GM12878 (cell line): ENCODE measurements at regions not wholly inside any gene's neighbourhood (a gene's known extent, or its start where the extent isn't known, plus 50 kb on each side); places are given as distances from the start of the nearest gene placed in this dataset.

ENCODE experiments used
- ATAC-seq: fragments of 200-7000 bp; cut with Tn5 transposase; 3 replicates; pipeline ENCODE4 v1.9.1; 2020; ENCODE audit warnings: mild to moderate bottlenecking, moderate library complexity
- BruUV-seq: library from RNA; stranded (reverse); fragments of 400-500 nt; replicated peaks from 2 replicates; lab custom pipeline; 2021; lab: Mats Ljungman, UMichigan
- CTCF ChIA-PET: fragments of 300-600 bp; sonication (Branson Sonifier 250); formaldehyde crosslinking; extraction: SDS; loops from one replicate; lab custom pipeline; 2021; ENCODE audit warnings: inconsistent platforms; lab: Yijun Ruan, JAX
- POLR2A ChIA-PET: fragments of 350-600 bp; formaldehyde crosslinking; extraction: SDS; loops from one replicate; lab custom pipeline; 2021; ENCODE audit warnings: inconsistent platforms; lab: Charles Lee
- RAD21 ChIA-PET: fragments of 300-600 bp; sonication (Branson Sonifier 250); formaldehyde crosslinking; loops from one replicate; lab custom pipeline; 2023; ENCODE audit warnings: antibody characterized with exemption; ENCODE audit not compliant: unreplicated experiment; lab: Charles Lee
- SMC1A ChIA-PET: fragments of 300-600 bp; sonication (Branson Sonifier 250); formaldehyde crosslinking; loops from one replicate; lab custom pipeline; 2023; ENCODE audit not compliant: unreplicated experiment, uncharacterized antibody; lab: Charles Lee
- DNase-seq: peaks from one replicate; pipeline ENCODE4 v3.0.0-alpha.2; 2011; ENCODE audit warnings: low read depth, low spot score
- FAIRE-seq: peaks from 3 replicates; lab custom pipeline; 2011; peaks lifted over from hg19 to GRCh38; lab: Jason Lieb, UNC
- H2AFZ ChIP-seq: 2 replicates; pipeline ENCODE4 v1.6.0; 2011; ENCODE audit warnings: low read depth, low read length, control low read depth; ENCODE audit not compliant: control insufficient read depth
- H3K27ac ChIP-seq: 2 replicates; pipeline ENCODE4 v1.5.1; 2011; ENCODE audit warnings: control low read depth; ENCODE audit not compliant: control insufficient read depth, insufficient read depth
- H3K27me3 ChIP-seq, 2 experiments: replicated peaks in 1 of 2; 2 replicates each; pipeline versions ENCODE4 v1.6.0 to v1.6.1; 2011; ENCODE audit warnings: low read length in 1 of 2; ENCODE audit not compliant: control insufficient read depth in 2 of 2, insufficient read depth in 2 of 2
- H3K36me3 ChIP-seq, 2 experiments: 2 replicates each; pipeline ENCODE4 v1.5.1; 2011; ENCODE audit warnings: low read length in 1 of 2; ENCODE audit not compliant: control insufficient read depth in 2 of 2, insufficient read depth in 2 of 2
- H3K4me1 ChIP-seq: 2 replicates; pipeline ENCODE4 v1.6.1; 2011; ENCODE audit warnings: mild to moderate bottlenecking, low read length, moderate library complexity, mixed read lengths; ENCODE audit not compliant: control insufficient read depth, insufficient read depth
- H3K4me2 ChIP-seq: 2 replicates; pipeline ENCODE4 v1.6.0; 2011; ENCODE audit warnings: control low read depth; ENCODE audit not compliant: control insufficient read depth, insufficient read depth
- H3K4me3 ChIP-seq: fragments of 200-600 bp; sonication (generic); 2 replicates; pipeline ENCODE4 v1.5.1; 2016
- H3K79me2 ChIP-seq: 2 replicates; pipeline ENCODE4 v1.6.0; 2011; ENCODE audit warnings: low read length; ENCODE audit not compliant: control insufficient read depth, insufficient read depth
- H3K9ac ChIP-seq: 2 replicates; pipeline ENCODE4 v1.8.0; 2011; ENCODE audit warnings: low read length, control low read depth, mixed read lengths; ENCODE audit not compliant: control insufficient read depth, insufficient read depth
- H3K9me3 ChIP-seq: replicated peaks from 3 replicates; pipeline ENCODE4 v1.5.1; 2011; ENCODE audit warnings: mild to moderate bottlenecking, low read length; ENCODE audit not compliant: control insufficient read depth, insufficient read depth
- H4K20me1 ChIP-seq: 2 replicates; pipeline ENCODE4 v1.6.0; 2011; ENCODE audit not compliant: control insufficient read depth, insufficient read depth
- ATF7 ChIP-seq: fragments of 450-650 bp; IDR thresholded peaks from 2 replicates; pipeline ENCODE4 v1.6.1; 2016; ENCODE audit warnings: low read depth, mild to moderate bottlenecking
- BCL11A ChIP-seq: IDR thresholded peaks from 2 replicates; pipeline ENCODE4 v1.6.1; 2011; ENCODE audit warnings: low read depth, low read length
- CBFB ChIP-seq: IDR thresholded peaks from 2 replicates; pipeline ENCODE4 v1.6.1; 2016; ENCODE audit warnings: antibody characterized with exemption, low read depth
- CHD1 ChIP-seq: IDR thresholded peaks from 2 replicates; pipeline ENCODE4 v1.6.1; 2012; ENCODE audit warnings: low read depth, low read length, improper control_type of control experiment
- FOXM1 ChIP-seq: IDR thresholded peaks from 2 replicates; pipeline ENCODE4 v1.6.1; 2012; ENCODE audit warnings: low read depth, mild to moderate bottlenecking, inconsistent platforms, low read length, moderate library complexity
- KDM1A ChIP-seq: fragments of 200-600 bp; sonication (generic); IDR thresholded peaks from 2 replicates; pipeline ENCODE4 v1.6.1; 2016; ENCODE audit warnings: borderline replicate concordance
- KLF5 ChIP-seq: fragments of 450-650 bp; IDR thresholded peaks from 2 replicates; pipeline ENCODE4 v1.6.1; 2014; ENCODE audit warnings: mild to moderate bottlenecking; ENCODE audit not compliant: partially characterized antibody
- NR2C1 ChIP-seq: fragments of 450-650 bp; IDR thresholded peaks from 2 replicates; pipeline ENCODE4 v1.6.1; 2017; ENCODE audit warnings: antibody characterized with exemption, mild to moderate bottlenecking, moderate library complexity
- PAX8 ChIP-seq: fragments of 450-650 bp; IDR thresholded peaks from 2 replicates; pipeline ENCODE4 v1.6.1; 2017; ENCODE audit warnings: mild to moderate bottlenecking, moderate library complexity
- SIN3A ChIP-seq: IDR thresholded peaks from 2 replicates; pipeline ENCODE4 v1.6.1; 2012; ENCODE audit warnings: low read depth, low read length, improper control_type of control experiment
- SIX5 ChIP-seq: IDR thresholded peaks from 2 replicates; pipeline ENCODE4 v1.6.1; 2011; ENCODE audit warnings: mild to moderate bottlenecking, low read depth, low read length, moderate library complexity; ENCODE audit not compliant: severe bottlenecking
- SP1 ChIP-seq: IDR thresholded peaks from one replicate; pipeline ENCODE4 v1.6.1; 2011; ENCODE audit warnings: low read depth, low read length
- TARDBP ChIP-seq: IDR thresholded peaks from 2 replicates; pipeline ENCODE4 v1.6.1; 2016; ENCODE audit warnings: borderline replicate concordance
- YY1 ChIP-seq: IDR thresholded peaks from 2 replicates; pipeline ENCODE4 v1.6.1; 2011; ENCODE audit warnings: low read depth, mild to moderate bottlenecking, low read length
- WGBS: methylation state at CpG from one replicate; pipeline ENCODE4 v1.1.6; 2016; ENCODE audit warnings: low lambda C conversion rate; ENCODE audit not compliant: insufficient replicate concordance, insufficient coverage; ENCODE audit errors: missing lambda C conversion rate; 5-methylcytosine and 5-hydroxymethylcytosine counted together
- in situ Hi-C: fragments of 300-500 bp; cut with MboI; formaldehyde crosslinking; loops from 9 replicates; pipeline ENCODE4 v1.14.3; 2018; ENCODE audit warnings: mixed read lengths
- intact Hi-C: fragments of 100-400 bp; cut with micrococcal nuclease; formaldehyde crosslinking; loops from one replicate; pipeline ENCODE4 v1.14.2; 2022; ENCODE audit not compliant: unreplicated experiment
- TF ChIP-seq, protein P1 (sequence below): IDR thresholded peaks from 2 replicates; pipeline ENCODE4 v1.6.1; 2011; ENCODE audit warnings: low read depth, low read length, improper control_type of control experiment, borderline replicate concordance
- TF ChIP-seq, protein P2 (sequence below): fragments of 450-650 bp; IDR thresholded peaks from 2 replicates; pipeline ENCODE4 v1.6.1; 2017; ENCODE audit warnings: low read depth, mild to moderate bottlenecking, moderate library complexity
- TF ChIP-seq, protein P3 (sequence below): IDR thresholded peaks from 2 replicates; pipeline ENCODE4 v1.6.1; 2011; ENCODE audit warnings: borderline replicate concordance, low read depth, mild to moderate bottlenecking, moderate library complexity, mixed read lengths, low read length; ENCODE audit not compliant: insufficient read depth; ENCODE audit errors: extremely low read length

DNA sequence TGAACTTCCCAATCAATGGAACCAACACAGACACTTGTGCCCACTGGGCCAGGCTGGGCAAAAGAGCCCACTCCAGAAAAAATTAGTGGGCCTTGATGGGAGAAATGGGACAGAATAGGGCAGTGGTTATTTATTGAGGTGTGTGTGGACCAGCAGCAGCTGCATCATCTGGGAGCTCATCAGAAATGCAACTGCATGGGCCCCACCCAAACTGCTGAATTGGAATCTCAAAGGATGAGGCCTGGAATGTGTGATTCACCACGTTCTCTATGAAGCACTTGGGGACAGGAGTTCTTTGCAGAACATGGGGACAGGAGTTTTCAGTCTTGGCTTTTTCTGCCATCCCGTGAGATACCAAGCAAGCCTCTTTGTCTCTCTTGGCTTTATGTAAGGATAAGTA lies 255.6 kb upstream of the PLET1 start:
- Histone ChIP-seq H3K4me2 (no peak overlapping the region), H3K4me1 (peaks cover 10% of the 10 kb centered on the region), H3K36me3 (no peaks in the 10 kb centered on the region)
- BruUV-seq, result no TSS peak
- TF ChIP-seq, protein P1, sequence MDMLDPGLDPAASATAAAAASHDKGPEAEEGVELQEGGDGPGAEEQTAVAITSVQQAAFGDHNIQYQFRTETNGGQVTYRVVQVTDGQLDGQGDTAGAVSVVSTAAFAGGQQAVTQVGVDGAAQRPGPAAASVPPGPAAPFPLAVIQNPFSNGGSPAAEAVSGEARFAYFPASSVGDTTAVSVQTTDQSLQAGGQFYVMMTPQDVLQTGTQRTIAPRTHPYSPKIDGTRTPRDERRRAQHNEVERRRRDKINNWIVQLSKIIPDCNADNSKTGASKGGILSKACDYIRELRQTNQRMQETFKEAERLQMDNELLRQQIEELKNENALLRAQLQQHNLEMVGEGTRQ, result no peak
- TF ChIP-seq KDM1A (no peak), SIX5 (no peak), SP1 (no peak), PAX8 (no peak), CHD1 (no peak)
- TF ChIP-seq, all 136 proteins: peak for 0
- 77% methylated on average over 2 of the region's 2 CpGs for WGBS
- intact Hi-C loops (no loop called here), in situ Hi-C loops (no loop called here)
- Histone ChIP-seq H3K4me3 (no peak overlapping the region), H2AFZ (no peak overlapping the region), H3K79me2 (no peaks in the 10 kb centered on the region), H3K27me3 (peaks cover 0 to 2% of the 10 kb centered on the region in 2 experiments; a peak in 2 of 4 replicates), H4K20me1 (no peaks in the 10 kb centered on the region), H3K9me3 (no peaks in the 10 kb centered on the region), H3K9ac (no peak overlapping the region), H3K27ac (no peak overlapping the region)
- FAIRE-seq, result no peak
- RAD21 ChIA-PET, result no interaction called here
- SMC1A ChIA-PET, result no interaction called here
- CTCF ChIA-PET, result no interaction called here
- DNase-seq, result no peak
- no peak for ATAC-seq
- POLR2A ChIA-PET, result no interaction called here

DNA sequence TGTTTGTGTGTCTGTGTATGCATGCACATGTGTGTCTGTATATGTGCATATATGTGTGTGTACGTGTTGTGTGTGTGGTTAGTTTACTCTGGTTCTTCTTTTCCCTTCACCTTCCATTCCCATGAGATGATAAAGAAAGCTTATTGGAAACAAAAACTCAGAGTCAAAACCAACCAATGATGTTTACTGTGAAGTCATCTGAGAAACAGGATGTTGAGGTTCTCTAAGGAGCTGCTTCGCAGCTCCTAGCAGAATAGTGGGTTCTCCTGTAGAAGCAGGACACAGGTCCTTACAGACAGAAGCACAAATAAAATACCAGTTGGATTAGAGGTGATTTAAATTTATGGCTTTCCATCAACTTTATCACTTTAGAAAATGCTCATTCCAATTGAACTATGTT lies 256.1 kb upstream of the PLET1 start:
- FAIRE-seq (no peak), ATAC-seq (no peak), DNase-seq (no peak)
- Histone ChIP-seq H3K4me3 (no peak overlapping the region), H3K4me1 (peaks cover 10% of the 10 kb centered on the region), H3K79me2 (no peaks in the 10 kb centered on the region), H4K20me1 (no peaks in the 10 kb centered on the region), H2AFZ (no peak overlapping the region), H3K27me3 (peaks cover 0 to 2% of the 10 kb centered on the region in 2 experiments; a peak in 2 of 4 replicates), H3K27ac (no peak overlapping the region), H3K36me3 (no peaks in the 10 kb centered on the region), H3K9me3 (no peaks in the 10 kb centered on the region), H3K9ac (no peak overlapping the region), H3K4me2 (no peak overlapping the region)
- intact Hi-C loops, result no loop called here
- RAD21 ChIA-PET, result no interaction called here
- 18% methylated on average over 2 of the region's 2 CpGs for WGBS
- BruUV-seq, result no TSS peak
- CTCF ChIA-PET, result interaction anchor here (0.8 to 0.9 kb wide), 2 partner anchors 12 to 43 kb away, joined by 3 read pairs; no protein-coding TSS in a partner anchor
- POLR2A ChIA-PET, result no interaction called here
- in situ Hi-C loops, result no loop called here
- SMC1A ChIA-PET, result no interaction called here
- TF ChIP-seq YY1 (no peak), CBFB (no peak), SIN3A (no peak), KLF5 (no peak), BCL11A (no peak), NR2C1 (no peak), ATF7 (no peak), FOXM1 (no peak), TARDBP (no peak)
- TF ChIP-seq, protein P2, sequence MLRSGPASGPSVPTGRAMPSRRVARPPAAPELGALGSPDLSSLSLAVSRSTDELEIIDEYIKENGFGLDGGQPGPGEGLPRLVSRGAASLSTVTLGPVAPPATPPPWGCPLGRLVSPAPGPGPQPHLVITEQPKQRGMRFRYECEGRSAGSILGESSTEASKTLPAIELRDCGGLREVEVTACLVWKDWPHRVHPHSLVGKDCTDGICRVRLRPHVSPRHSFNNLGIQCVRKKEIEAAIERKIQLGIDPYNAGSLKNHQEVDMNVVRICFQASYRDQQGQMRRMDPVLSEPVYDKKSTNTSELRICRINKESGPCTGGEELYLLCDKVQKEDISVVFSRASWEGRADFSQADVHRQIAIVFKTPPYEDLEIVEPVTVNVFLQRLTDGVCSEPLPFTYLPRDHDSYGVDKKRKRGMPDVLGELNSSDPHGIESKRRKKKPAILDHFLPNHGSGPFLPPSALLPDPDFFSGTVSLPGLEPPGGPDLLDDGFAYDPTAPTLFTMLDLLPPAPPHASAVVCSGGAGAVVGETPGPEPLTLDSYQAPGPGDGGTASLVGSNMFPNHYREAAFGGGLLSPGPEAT, result no peak
- TF ChIP-seq, protein P3, sequence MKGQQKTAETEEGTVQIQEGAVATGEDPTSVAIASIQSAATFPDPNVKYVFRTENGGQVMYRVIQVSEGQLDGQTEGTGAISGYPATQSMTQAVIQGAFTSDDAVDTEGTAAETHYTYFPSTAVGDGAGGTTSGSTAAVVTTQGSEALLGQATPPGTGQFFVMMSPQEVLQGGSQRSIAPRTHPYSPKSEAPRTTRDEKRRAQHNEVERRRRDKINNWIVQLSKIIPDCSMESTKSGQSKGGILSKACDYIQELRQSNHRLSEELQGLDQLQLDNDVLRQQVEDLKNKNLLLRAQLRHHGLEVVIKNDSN, result no peak
